Effector memory CD4-positive, alpha-beta T cell (primary cell): ENCODE measurements at regions not wholly inside any gene's neighbourhood (a gene's known extent, or its start where the extent isn't known, plus 50 kb on each side); places are given as distances from the start of the nearest gene placed in this dataset.
A peak's percentile ranks its signal among the peaks of the same experiment; 100 is the strongest.

Source experiments
- DNase-seq, 3 donors: peaks; one replicate each; pipeline ENCODE4 v3.0.0-alpha.2; 2020
- H3K27ac ChIP-seq: 2 replicates; pipeline ENCODE4 v1.7.0; 2013; ENCODE audit warnings: mild to moderate bottlenecking, low read length, moderate library complexity; ENCODE audit not compliant: insufficient read depth, poor library complexity, severe bottlenecking
- H3K27me3 ChIP-seq: replicated peaks from 2 replicates; pipeline ENCODE4 v1.7.0; 2013; ENCODE audit warnings: mild to moderate bottlenecking, low read length; ENCODE audit not compliant: insufficient read depth, control insufficient read depth, poor library complexity, severe bottlenecking
- H3K36me3 ChIP-seq: 2 replicates; pipeline ENCODE4 v1.7.0; 2013; ENCODE audit warnings: mild to moderate bottlenecking, low read length, moderate library complexity; ENCODE audit not compliant: control insufficient read depth, insufficient read depth
- H3K4me1 ChIP-seq: 2 replicates; pipeline ENCODE4 v1.7.0; 2013; ENCODE audit warnings: low read length, mild to moderate bottlenecking; ENCODE audit not compliant: control insufficient read depth, insufficient read depth, poor library complexity, severe bottlenecking
- H3K4me3 ChIP-seq: 2 replicates; pipeline ENCODE4 v1.7.0; 2013; ENCODE audit warnings: low read length, low read depth, mild to moderate bottlenecking; ENCODE audit not compliant: insufficient read depth, poor library complexity, severe bottlenecking
- H3K9me3 ChIP-seq: 2 replicates; pipeline ENCODE4 v1.7.0; 2013; ENCODE audit warnings: mild to moderate bottlenecking, low read length, moderate library complexity; ENCODE audit not compliant: control insufficient read depth

- Histone ChIP-seq H3K9me3 (no peaks in the 10 kb centered on the region), H3K27ac (no peak overlapping the region), H3K4me3 (no peak overlapping the region), H3K36me3 (no peaks in the 10 kb centered on the region), H3K4me1 (peaks cover 34% of the 10 kb centered on the region), H3K27me3 (no peaks in the 10 kb centered on the region)
- no peak for DNase-seq
These were observed 91.4 kb upstream of the CD53 start for GRCh38 chr1:110781525-110781924.

- no peaks in the 10 kb centered on the region for H3K27me3 ChIP-seq
- no peaks in the 10 kb centered on the region for H3K9me3 ChIP-seq
- no peaks in the 10 kb centered on the region for H3K36me3 ChIP-seq
- peaks cover 27% of the 10 kb centered on the region for H3K4me1 ChIP-seq
- peak overlapping the region; percentile 14 for H3K4me3 ChIP-seq
- peak; percentile 48 to 70 (median 58) for DNase-seq
- no peak overlapping the region for H3K27ac ChIP-seq
These were observed 92.1 kb upstream of the CD53 start for GRCh38 chr1:110780600-110781484.

- no peaks in the 10 kb centered on the region for H3K36me3 ChIP-seq
- no peak overlapping the region for H3K4me3 ChIP-seq
- H3K9me3 ChIP-seq, result no peaks in the 10 kb centered on the region
- peaks cover 17% of the 10 kb centered on the region for H3K4me1 ChIP-seq
- no peak overlapping the region for H3K27ac ChIP-seq
- no peaks in the 10 kb centered on the region for H3K27me3 ChIP-seq
- DNase-seq, result no peak
These were observed 93.3 kb upstream of the CD53 start for GRCh38 chr1:110779636-110780035.

- H3K9me3 ChIP-seq, result no peaks in the 10 kb centered on the region
- no peak overlapping the region for H3K4me3 ChIP-seq
- no peak overlapping the region for H3K27ac ChIP-seq
- DNase-seq, result no peak
- peaks cover 8% of the 10 kb centered on the region for H3K4me1 ChIP-seq
- H3K36me3 ChIP-seq, result no peaks in the 10 kb centered on the region
- no peaks in the 10 kb centered on the region for H3K27me3 ChIP-seq
These were observed 94.1 kb upstream of the CD53 start for GRCh38 chr1:110778821-110779220.

GRCh38 chr1:110777228-110777627, 95.7 kb upstream of the CD53 start:
- Histone ChIP-seq H3K4me3 (no peak overlapping the region), H3K27ac (no peak overlapping the region), H3K9me3 (no peaks in the 10 kb centered on the region), H3K4me1 (peaks cover 4% of the 10 kb centered on the region), H3K36me3 (no peaks in the 10 kb centered on the region), H3K27me3 (no peaks in the 10 kb centered on the region)
- no peak for DNase-seq

GRCh38 chr1:110774398-110774797, 98.5 kb upstream of the CD53 start:
- no peak for DNase-seq
- H3K9me3 ChIP-seq, result no peaks in the 10 kb centered on the region

GRCh38 chr1:110773813-110774212, 99.1 kb upstream of the KCNA3 start:
- Histone ChIP-seq H3K27me3 (no peaks in the 10 kb centered on the region), H3K36me3 (no peaks in the 10 kb centered on the region)

More at GRCh38 chr1:110774398-110774797, 98.5 kb upstream of the CD53 start:
- no peak overlapping the region for H3K4me3 ChIP-seq
- H3K36me3 ChIP-seq, result no peaks in the 10 kb centered on the region
- no peak overlapping the region for H3K27ac ChIP-seq
- no peaks in the 10 kb centered on the region for H3K4me1 ChIP-seq
- no peaks in the 10 kb centered on the region for H3K27me3 ChIP-seq

GRCh38 chr1:110771245-110772022, 96.7 kb upstream of the KCNA3 start:
- no peaks in the 10 kb centered on the region for H3K36me3 ChIP-seq
- H3K4me1 ChIP-seq, result no peaks in the 10 kb centered on the region
- H3K4me3 ChIP-seq, result no peak overlapping the region
- no peaks in the 10 kb centered on the region for H3K27me3 ChIP-seq
- DNase-seq, result no peak
- H3K9me3 ChIP-seq, result no peaks in the 10 kb centered on the region
- no peak overlapping the region for H3K27ac ChIP-seq

More at GRCh38 chr1:110773813-110774212, 99.1 kb upstream of the KCNA3 start:
- no peak overlapping the region for H3K27ac ChIP-seq
- no peaks in the 10 kb centered on the region for H3K4me1 ChIP-seq
- H3K4me3 ChIP-seq, result no peak overlapping the region
- no peaks in the 10 kb centered on the region for H3K9me3 ChIP-seq
- DNase-seq, result no peak

GRCh38 chr1:110770832-110771231, 96.1 kb upstream of the KCNA3 start:
- H3K27ac ChIP-seq, result no peak overlapping the region
- H3K9me3 ChIP-seq, result no peaks in the 10 kb centered on the region
- no peaks in the 10 kb centered on the region for H3K27me3 ChIP-seq
- no peaks in the 10 kb centered on the region for H3K4me1 ChIP-seq
- no peaks in the 10 kb centered on the region for H3K36me3 ChIP-seq
- no peak overlapping the region for H3K4me3 ChIP-seq
- DNase-seq, result no peak

GRCh38 chr1:110768605-110769004, 93.9 kb upstream of the KCNA3 start:
- Histone ChIP-seq H3K36me3 (no peaks in the 10 kb centered on the region), H3K27me3 (no peaks in the 10 kb centered on the region), H3K9me3 (no peaks in the 10 kb centered on the region), H3K4me3 (no peak overlapping the region), H3K4me1 (no peaks in the 10 kb centered on the region), H3K27ac (no peak overlapping the region)
- DNase-seq, result no peak
